HG03457 (cell line): ENCODE measurements at regions not wholly inside any gene's neighbourhood (a gene's known extent, or its start where the extent isn't known, plus 50 kb on each side); places are given as distances from the start of the nearest gene placed in this dataset.
"Not testable (repeated sequence)": the region's sequence is repeated elsewhere in the genome, so short reads cannot be mapped to it uniquely, and the experiment has no call there.

Experiments used
- ATAC-seq: cut with Tn5 transposase; IDR thresholded peaks from one replicate; pipeline ENCODE4 v1.9.1; 2021; ENCODE audit warnings: moderate number of reproducible peaks; ENCODE audit not compliant: unreplicated experiment

GRCh38 chr1:105072850-105073249 is 1323.2 kb downstream of the AMY1C start:
- ATAC-seq, result no peak

DNA sequence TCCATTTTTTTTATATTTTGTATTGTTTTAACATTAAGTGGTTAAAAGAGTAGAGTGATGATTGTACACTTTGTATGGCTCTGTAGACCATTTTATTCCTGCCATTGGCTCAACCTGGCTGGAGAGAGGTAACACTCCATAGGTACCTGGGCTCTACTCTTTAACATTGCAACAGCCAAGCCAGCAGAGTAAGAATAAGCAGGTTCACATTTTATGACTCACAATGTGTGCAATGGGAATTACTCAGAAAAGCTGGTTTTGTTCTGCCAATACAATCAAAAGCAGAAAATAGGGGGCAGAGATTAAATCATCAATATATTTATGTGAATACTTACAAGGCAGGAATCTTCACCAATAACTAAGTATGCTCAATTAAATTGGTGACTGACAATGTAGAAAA is 1324.0 kb downstream of the AMY1C start:
- ATAC-seq, result no peak

DNA sequence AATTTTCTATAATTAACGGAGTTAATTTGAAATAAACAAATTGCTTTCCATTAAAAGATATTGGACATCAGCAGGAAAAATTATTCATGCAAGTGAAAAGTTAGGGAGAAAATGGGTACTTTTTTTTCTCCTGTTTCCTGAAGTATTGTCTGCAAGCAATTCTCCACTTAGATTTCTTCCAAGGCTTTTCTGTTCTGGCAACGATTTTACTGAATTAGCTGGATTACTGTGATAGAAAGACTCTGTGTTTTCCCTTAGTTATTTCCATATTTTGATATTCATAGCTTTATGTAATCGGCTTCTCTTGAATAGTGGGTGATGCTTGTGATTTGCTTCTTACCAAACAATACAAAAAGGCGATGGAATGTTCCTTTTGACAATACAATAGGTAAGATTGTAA is 1333.9 kb downstream of the AMY1C start:
- no peak for ATAC-seq

DNA sequence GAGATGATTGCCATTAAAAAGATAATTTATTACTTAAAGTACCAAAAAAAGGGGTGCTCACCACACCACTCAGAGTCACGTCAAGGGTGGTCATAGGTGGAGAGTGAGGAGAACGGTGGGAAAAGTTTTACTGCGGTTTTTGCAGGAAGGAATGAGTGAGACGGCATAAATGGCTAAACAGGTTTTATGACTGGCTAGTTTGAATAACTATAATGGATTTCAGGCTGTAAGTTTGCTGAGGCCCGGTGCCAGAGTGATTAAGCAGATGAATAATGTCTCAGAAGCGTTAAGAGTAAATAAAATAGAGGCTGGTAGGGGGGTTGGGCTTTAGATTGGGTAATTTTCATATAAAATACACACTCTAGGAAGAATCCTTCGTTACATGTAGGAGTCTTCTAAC is 1337.8 kb downstream of the AMY1C start:
- ATAC-seq, result no peak

GRCh38 chr1:105088166-105088565 is 1338.5 kb downstream of the AMY1C start:
- no peak for ATAC-seq

GRCh38 chr1:105093893-105094292 is 1344.2 kb downstream of the AMY1C start:
- not testable (repeated sequence) for ATAC-seq

DNA sequence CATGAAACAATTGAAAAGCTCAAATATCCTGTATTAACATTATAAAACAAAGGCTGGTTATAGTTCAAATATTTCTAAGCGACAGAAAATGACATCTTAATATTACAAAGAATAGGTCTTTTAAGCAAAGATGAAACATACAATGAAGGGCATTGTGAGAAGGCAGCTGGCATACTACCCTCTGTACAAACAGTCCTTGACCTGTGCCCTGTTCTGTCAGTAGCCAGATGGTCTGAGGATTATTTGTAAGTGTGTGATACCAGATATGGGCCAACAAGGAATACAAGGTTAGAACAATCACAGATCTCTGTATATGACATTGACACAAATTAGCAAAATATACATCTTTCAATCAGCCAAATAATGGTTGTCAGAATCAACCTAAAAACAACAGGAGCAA is 1350.4 kb downstream of the AMY1C start:
- no peak for ATAC-seq

GRCh38 chr1:105101261-105101660 is 1351.6 kb downstream of the AMY1C start:
- ATAC-seq, result no peak

- no peak for ATAC-seq
These were observed 1352.7 kb downstream of the AMY1C start for GRCh38 chr1:105102371-105102770.

GRCh38 chr1:105122041-105122440 is 1372.3 kb downstream of the AMY1C start:
- ATAC-seq, result no peak

- no peak for ATAC-seq
These were observed 1388.1 kb downstream of the AMY1C start for GRCh38 chr1:105137543-105138457.

DNA sequence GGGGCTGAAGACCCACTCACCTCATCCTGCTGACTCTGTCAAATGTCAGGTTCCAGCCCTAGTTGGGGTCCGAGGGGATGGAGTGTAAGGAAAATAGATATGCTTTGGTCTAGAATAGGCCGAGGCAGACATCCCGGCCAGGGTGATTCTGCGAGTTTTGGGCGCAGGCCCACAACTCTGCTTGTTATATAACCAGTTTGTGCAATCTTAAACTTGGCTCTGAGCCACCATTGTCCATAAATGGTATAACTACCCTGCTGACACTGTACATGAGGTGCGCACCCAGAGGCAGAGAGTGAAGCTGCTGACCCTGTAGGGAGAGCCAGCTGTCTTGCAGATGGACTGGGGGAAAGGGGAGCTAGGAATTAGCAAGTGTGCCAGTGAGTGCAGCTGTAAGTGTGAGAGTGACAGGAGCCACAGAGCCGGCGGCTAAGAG is 1388.8 kb downstream of the AMY1C start:
- no peak for ATAC-seq

- ATAC-seq, result no peak
These were observed 1423.1 kb downstream of the AMY1C start for GRCh38 chr1:105172788-105173187.

GRCh38 chr1:105180789-105181188 is 1431.1 kb downstream of the AMY1C start:
- ATAC-seq, result no peak

DNA sequence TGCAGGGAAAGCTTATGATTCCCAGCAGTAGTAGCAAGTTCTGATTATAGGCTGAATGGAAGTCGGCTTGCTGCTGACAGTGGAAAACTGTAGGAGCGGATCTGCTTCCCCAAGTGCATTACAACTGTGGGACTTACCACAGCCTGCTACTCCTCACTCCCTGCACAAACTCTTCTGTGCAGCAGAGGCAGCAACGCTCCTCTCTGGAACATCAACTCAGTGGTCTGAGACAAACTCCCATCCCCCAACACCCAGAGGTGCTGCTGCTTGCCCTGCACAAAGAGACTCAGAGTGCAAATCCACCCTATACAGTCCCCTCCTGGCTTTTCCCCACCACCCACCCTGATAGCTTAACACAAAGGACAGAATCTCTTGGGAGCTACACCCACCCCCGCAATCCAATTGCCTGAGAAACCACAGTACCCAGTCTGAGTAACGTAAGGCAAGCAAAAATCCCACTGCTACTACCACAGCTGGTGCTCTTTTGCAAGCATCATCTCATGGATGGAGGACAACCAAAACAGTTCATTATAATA is 1455.2 kb downstream of the AMY1C start:
- ATAC-seq, result no peak

- ATAC-seq, result no peak
These were observed 1458.9 kb downstream of the AMY1C start for GRCh38 chr1:105208581-105208980.

- ATAC-seq, result no peak
These were observed 1461.0 kb downstream of the AMY1C start for GRCh38 chr1:105210747-105211146.

GRCh38 chr1:105231378-105231777 is 1481.7 kb downstream of the AMY1C start:
- no peak for ATAC-seq

DNA sequence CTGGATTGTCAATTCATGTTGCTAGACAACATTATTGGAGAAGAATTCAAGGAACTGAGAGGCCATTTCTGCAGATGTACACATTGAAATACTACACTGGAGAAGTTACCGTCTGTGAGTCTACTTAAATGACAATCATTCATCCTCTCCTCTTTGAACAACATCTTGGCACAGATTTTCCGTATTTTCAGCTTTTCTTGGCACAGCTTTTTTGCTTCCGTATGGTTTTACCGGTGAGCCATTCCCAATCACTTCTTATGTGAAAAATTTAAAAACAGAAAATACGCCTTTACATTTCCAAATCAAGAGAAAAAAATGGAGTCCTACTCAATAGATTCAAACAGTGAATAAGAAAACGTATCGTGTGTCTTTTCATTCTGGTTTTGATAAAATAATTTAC is 1493.7 kb downstream of the AMY1C start:
- no peak for ATAC-seq

GRCh38 chr1:105243969-105244368 is 1494.3 kb downstream of the AMY1C start:
- ATAC-seq, result no peak

GRCh38 chr1:105254906-105255305 is 1505.2 kb downstream of the AMY1C start:
- ATAC-seq, result no peak

GRCh38 chr1:105260001-105260400 is 1510.3 kb downstream of the AMY1C start:
- ATAC-seq, result no peak
